Tibial nerve (tissue), 4 donors: ENCODE measurements at regions not wholly inside any gene's neighbourhood (a gene's known extent, or its start where the extent isn't known, plus 50 kb on each side); places are given as distances from the start of the nearest gene placed in this dataset.

ENCODE experiments used
- DNase-seq, 2 donors: peaks; one replicate each; pipeline ENCODE4 v3.0.0-alpha.2; 2019; ENCODE audit warnings: low spot score in 2 of 2
- H3K27ac ChIP-seq, 4 donors: fragments of 200-600 bp; sonication (generic) in 3 of 4; one replicate each; pipeline ENCODE4 v1.5.1; 2017 to 2019; ENCODE audit warnings: mild to moderate bottlenecking in 1 of 4
- H3K27me3 ChIP-seq, 2 donors: fragments of 200-600 bp; sonication (generic) in 1 of 2; one replicate each; pipeline versions ENCODE4 v1.5.1 to v1.6.0; 2017 to 2019
- H3K36me3 ChIP-seq, 3 donors: fragments of 200-600 bp; sonication (generic); one replicate each; pipeline ENCODE4 v1.5.1; 2018 to 2019
- H3K4me1 ChIP-seq, 4 donors: fragments of 200-600 bp; sonication (generic) in 3 of 4; one replicate each; pipeline ENCODE4 v1.5.1; 2017 to 2019
- H3K4me3 ChIP-seq, 4 donors: fragments of 200-600 bp; sonication (generic) in 3 of 4; one replicate each; pipeline ENCODE4 v1.5.1; 2017 to 2019; ENCODE audit warnings: mild to moderate bottlenecking in 1 of 4, moderate library complexity in 1 of 4
- H3K9me3 ChIP-seq, 4 donors: fragments of 200-600 bp; sonication (generic) in 3 of 4; one replicate each; pipeline ENCODE4 v1.5.1; 2017 to 2019
- CTCF ChIP-seq, 5 experiments: fragments of 200-600 bp in 3 of 5; fragments of 450-650 bp in 2 of 5; sonication (generic) in 3 of 5; IDR thresholded peaks; one replicate each; pipeline ENCODE4 v1.5.1; 2016 to 2019; ENCODE audit warnings: antibody characterized with exemption in 5 of 5, mild to moderate bottlenecking in 3 of 5, moderate library complexity in 2 of 5
- EP300 ChIP-seq, 2 donors: sonication (generic); formaldehyde crosslinking; IDR thresholded peaks; one replicate each; pipeline ENCODE4 v1.6.1; 2017; ENCODE audit warnings: antibody characterized with exemption in 2 of 2, mild to moderate bottlenecking in 1 of 2
- POLR2A ChIP-seq, 2 donors: fragments of 450-650 bp; IDR thresholded peaks; one replicate each; pipeline ENCODE4 v1.6.1; 2017; ENCODE audit warnings: antibody characterized with exemption in 2 of 2, mild to moderate bottlenecking in 2 of 2, moderate library complexity in 2 of 2
- WGBS, 2 donors: methylation state at CpG; one replicate each; pipeline ENCODE4 v1.1.5; 2018; 5-methylcytosine and 5-hydroxymethylcytosine counted together

DNA sequence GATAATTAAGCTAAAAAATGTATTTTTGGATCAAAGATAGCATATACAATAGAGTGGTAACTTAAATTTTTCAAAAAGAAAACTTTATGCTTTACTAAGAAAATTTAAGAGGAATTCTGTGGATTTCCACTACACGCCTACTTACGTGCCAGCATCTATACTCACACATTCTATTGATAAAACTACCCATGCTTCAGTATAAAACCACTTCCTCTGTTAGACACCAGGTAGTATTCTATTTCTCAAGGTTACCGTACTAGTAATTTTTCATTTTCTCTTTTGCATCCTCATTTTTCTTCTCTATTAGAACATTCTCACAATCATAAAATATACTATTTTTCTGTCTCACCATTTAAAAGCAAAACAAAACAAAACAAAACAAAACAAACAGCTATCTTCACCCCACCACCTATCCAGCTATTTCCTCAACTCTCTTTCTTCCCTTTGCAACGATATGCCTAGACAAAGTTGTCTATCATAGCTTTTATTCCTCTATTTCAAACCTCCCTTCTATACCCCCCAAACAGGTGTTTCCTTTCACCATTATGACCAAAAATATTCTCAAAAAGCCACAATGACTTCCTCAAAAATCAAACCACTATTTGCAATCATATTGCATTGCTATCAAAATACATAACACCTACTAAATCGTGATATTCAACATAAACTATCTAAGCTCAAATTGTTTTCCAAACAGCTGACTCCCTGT lies 1652.0 kb downstream of the MRPL39 start:
- no peak for TF ChIP-seq EP300 (IDR thresholded peaks at IDR 0.05)
- TF ChIP-seq CTCF (IDR thresholded peaks at IDR 0.05): no peak
- no peak for TF ChIP-seq POLR2A (IDR thresholded peaks at IDR 0.05)
- Histone ChIP-seq H3K4me3 (no peak overlapping the region), H3K4me1 (no peaks in the 10 kb centered on the region), H3K27ac (no peak overlapping the region), H3K27me3 (no peaks in the 10 kb centered on the region), H3K9me3 (no peaks in the 10 kb centered on the region), H3K36me3 (no peaks in the 10 kb centered on the region)
- DNase-seq: no peak
- 73 to 82% methylated on average over 5 of the region's 5 CpGs for WGBS, 2 donors

DNA sequence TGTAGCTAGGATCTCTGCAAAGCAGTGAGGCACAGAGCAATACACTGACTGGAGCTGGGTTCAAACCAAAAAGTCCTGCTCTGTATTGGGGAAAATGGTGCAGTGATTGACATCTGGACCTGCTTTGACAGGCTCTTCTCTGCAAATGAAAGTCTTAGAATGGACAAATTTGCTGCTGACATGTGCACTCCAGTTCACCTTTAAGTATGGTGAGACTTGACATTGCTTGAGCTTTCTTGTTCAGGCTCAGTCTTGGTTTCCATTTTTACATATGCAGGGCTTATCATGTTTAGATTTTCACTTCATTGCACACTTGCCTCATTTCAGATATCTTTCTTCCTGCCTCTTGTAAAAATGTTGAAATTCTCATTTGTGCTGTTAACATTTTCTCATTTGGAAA lies 1655.0 kb downstream of the MRPL39 start:
- no peaks in the 10 kb centered on the region for H3K36me3 ChIP-seq

GRCh38 chr21:23951251-23951650 lies 1656.0 kb downstream of the MRPL39 start:
- no peak for DNase-seq
- no peak overlapping the region for H3K27ac ChIP-seq
- H3K36me3 ChIP-seq: no peaks in the 10 kb centered on the region
- no peaks in the 10 kb centered on the region for H3K27me3 ChIP-seq
- TF ChIP-seq POLR2A (IDR thresholded peaks at IDR 0.05) (no peak), CTCF (IDR thresholded peaks at IDR 0.05) (no peak), EP300 (IDR thresholded peaks at IDR 0.05) (no peak)
- H3K9me3 ChIP-seq: no peaks in the 10 kb centered on the region
- no peak overlapping the region for H3K4me3 ChIP-seq
- H3K4me1 ChIP-seq: no peaks in the 10 kb centered on the region

More for the DNA sequence above, 1655.0 kb downstream of the MRPL39 start:
- DNase-seq: no peak
- H3K27ac ChIP-seq: no peak overlapping the region
- H3K9me3 ChIP-seq: no peaks in the 10 kb centered on the region
- TF ChIP-seq POLR2A (IDR thresholded peaks at IDR 0.05): no peak
- TF ChIP-seq EP300 (IDR thresholded peaks at IDR 0.05): no peak
- TF ChIP-seq CTCF (IDR thresholded peaks at IDR 0.05): no peak
- no peak overlapping the region for H3K4me3 ChIP-seq
- H3K4me1 ChIP-seq: no peaks in the 10 kb centered on the region
- H3K27me3 ChIP-seq: no peaks in the 10 kb centered on the region

- no peak for TF ChIP-seq EP300 (IDR thresholded peaks at IDR 0.05)
- no peak for TF ChIP-seq CTCF (IDR thresholded peaks at IDR 0.05)
- DNase-seq: no peak
- no peaks in the 10 kb centered on the region for H3K27me3 ChIP-seq
- H3K4me3 ChIP-seq: no peak overlapping the region
- H3K36me3 ChIP-seq: no peaks in the 10 kb centered on the region
- no peaks in the 10 kb centered on the region for H3K9me3 ChIP-seq
- H3K4me1 ChIP-seq: no peaks in the 10 kb centered on the region
- no peak overlapping the region for H3K27ac ChIP-seq
- WGBS, 2 donors: 81 to 87% methylated on average over 2 of the region's 2 CpGs
Measured at GRCh38 chr21:23950344-23950743, 1656.9 kb downstream of the MRPL39 start.

GRCh38 chr21:23949493-23949892 lies 1657.8 kb downstream of the MRPL39 start:
- WGBS, 2 donors: 86 to 88% methylated on average over 2 of the region's 2 CpGs
- TF ChIP-seq CTCF (IDR thresholded peaks at IDR 0.05) (no peak), EP300 (IDR thresholded peaks at IDR 0.05) (no peak), POLR2A (IDR thresholded peaks at IDR 0.05) (no peak)

More at GRCh38 chr21:23949493-23949892, 1657.8 kb downstream of the MRPL39 start:
- H3K36me3 ChIP-seq: no peaks in the 10 kb centered on the region
- H3K27me3 ChIP-seq: no peaks in the 10 kb centered on the region
- H3K9me3 ChIP-seq: no peaks in the 10 kb centered on the region
- no peak for DNase-seq
- no peak overlapping the region for H3K27ac ChIP-seq
- H3K4me1 ChIP-seq: no peaks in the 10 kb centered on the region
- no peak overlapping the region for H3K4me3 ChIP-seq
